Posterior cingulate gyrus (tissue), 11 donors: ENCODE measurements at regions not wholly inside any gene's neighbourhood (a gene's known extent, or its start where the extent isn't known, plus 50 kb on each side); places are given as distances from the start of the nearest gene placed in this dataset.
"Not testable (repeated sequence)": the region's sequence is repeated elsewhere in the genome, so short reads cannot be mapped to it uniquely, and the experiment has no call there.

Experiments used
- DNase-seq, 10 donors: peaks; one replicate each; pipeline versions ENCODE4 v3.0.0 to v3.0.0-alpha.2; 2020 to 2021; ENCODE audit warnings: mixed read lengths in 3 of 10
- intact Hi-C: fragments of 100-400 bp; cut with DNase I; formaldehyde crosslinking; loops from one replicate; pipeline ENCODE4 v1.15.1; 2023

DNA sequence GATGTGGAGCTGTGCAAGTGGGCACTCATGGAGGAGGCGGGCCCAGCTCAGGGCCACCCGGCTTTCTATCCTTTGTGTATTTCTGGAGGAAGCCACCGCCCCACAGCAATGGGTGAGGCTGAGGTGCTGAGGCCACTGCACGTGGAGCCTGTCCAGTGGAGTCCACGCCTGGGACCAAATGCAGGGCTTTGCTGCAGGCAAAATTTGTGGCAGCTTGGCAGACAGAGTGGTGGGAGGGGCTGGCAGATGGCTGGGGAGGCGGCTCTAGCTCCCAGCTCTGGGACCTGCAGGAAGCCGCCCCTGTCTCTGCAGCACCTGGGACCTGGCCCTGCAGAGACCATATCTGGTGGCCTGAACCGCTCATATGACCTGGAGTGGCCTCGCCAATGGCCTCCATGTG, 307.3 kb downstream of the CCDC74A start:
- peak in 2 of 10 donors; percentile 75 to 76 for DNase-seq
- intact Hi-C loops, result not testable (repeated sequence)

- intact Hi-C loops, result no loop called here
- DNase-seq, result peak in 2 of 10 donors; percentile 67 to 77
These were observed 308.0 kb downstream of the CCDC74A start for GRCh38 chr2:131835621-131836091.

GRCh38 chr2:131836116-131836515, 308.4 kb downstream of the CCDC74A start:
- intact Hi-C loops, result not testable (repeated sequence)
- DNase-seq, result peak in 2 of 10 donors; percentile 70 to 73

DNA sequence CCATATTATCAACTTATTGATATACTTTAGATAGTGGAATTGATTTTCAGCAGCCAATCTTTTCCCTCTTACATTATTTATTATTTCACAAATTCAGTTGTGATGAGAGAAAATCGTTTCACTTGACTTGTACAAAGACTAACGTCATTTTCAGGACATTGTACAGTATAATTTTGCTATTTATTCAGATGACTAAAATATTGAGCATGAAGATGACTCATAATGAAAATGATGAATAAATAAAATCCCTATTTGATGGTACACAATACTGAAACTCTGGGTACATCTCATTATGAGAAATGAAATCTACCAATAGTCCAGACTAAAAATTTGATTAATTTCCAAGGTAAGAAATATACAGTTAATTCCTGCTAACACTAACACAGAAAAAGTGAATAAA, 316.4 kb downstream of the CCDC74A start:
- intact Hi-C loops, DNase-seq: not testable (repeated sequence)

GRCh38 chr2:131856202-131856601, 305.6 kb downstream of the ANKRD30BL start:
- intact Hi-C loops, DNase-seq: not testable (repeated sequence)

DNA sequence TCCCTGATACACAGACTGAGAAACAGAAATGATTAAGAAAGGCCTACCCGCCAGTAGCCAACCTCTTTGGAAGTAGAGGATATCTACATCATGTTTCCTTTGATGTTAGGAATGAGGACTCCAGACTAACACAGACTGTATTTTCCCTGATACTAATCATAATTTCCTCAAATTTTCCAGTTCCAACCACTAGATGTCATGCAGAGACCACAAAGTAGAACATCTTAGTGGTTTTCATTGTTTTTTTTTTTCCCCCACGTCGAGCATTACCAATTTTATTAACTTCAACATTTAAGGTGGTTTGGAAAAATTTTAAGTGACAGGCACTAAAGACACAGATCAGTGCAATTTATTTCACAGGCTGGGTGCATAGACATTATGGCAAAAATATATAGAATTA, 303.6 kb downstream of the ANKRD30BL start:
- not testable (repeated sequence) for DNase-seq

More for the DNA sequence above, 303.6 kb downstream of the ANKRD30BL start:
- intact Hi-C loops, result not testable (repeated sequence)
